Suppressor macrophage treated with lipopolysaccharide for 4 hours (primary cell): ENCODE measurements at regions not wholly inside any gene's neighbourhood (a gene's known extent, or its start where the extent isn't known, plus 50 kb on each side); places are given as distances from the start of the nearest gene placed in this dataset.
"Not testable (repeated sequence)": the region's sequence is repeated elsewhere in the genome, so short reads cannot be mapped to it uniquely, and the experiment has no call there.

Source experiments
- DNase-seq: peaks from one replicate; pipeline ENCODE4 v3.0.0-alpha.2; 2020

DNA sequence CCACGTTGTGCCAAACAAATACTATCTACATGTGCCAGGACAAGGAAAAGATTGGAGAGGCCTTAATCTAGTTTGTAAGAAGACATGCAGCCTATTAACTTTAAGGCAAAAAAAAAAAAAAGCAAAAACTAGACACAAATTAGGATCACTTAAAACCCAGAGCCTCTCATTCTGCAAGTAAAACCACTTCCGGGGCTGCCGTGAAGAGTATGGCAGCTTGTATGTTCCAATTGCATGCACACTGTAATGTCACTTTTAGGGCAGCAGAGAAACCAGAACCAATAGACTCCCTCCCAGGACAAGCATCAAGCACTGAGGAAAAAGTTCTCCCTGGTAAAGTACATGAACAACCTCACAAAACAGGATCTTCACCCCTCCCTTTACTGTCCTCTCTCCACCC is 70.6 kb downstream of the RSL24D1 start:
- no peak for DNase-seq

DNA sequence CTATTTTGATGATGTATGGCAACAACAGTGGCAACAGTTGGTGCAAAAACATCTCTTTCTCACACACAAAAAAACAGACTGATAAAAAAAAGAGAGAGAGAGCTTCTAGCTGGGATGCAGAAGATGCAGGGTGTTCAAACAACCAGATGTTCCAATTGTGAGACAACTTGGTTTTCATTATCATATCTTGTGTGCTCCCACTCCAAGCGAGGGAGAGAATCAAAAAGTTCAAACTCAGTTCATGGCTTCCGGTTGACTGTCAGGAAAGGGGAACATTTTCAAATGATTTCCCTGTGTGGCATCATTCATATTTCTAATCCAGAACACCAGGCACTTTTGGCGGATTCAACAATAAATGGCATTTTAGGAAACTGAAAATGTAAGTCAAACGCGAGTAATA is 72.1 kb downstream of the RSL24D1 start:
- no peak for DNase-seq

DNA sequence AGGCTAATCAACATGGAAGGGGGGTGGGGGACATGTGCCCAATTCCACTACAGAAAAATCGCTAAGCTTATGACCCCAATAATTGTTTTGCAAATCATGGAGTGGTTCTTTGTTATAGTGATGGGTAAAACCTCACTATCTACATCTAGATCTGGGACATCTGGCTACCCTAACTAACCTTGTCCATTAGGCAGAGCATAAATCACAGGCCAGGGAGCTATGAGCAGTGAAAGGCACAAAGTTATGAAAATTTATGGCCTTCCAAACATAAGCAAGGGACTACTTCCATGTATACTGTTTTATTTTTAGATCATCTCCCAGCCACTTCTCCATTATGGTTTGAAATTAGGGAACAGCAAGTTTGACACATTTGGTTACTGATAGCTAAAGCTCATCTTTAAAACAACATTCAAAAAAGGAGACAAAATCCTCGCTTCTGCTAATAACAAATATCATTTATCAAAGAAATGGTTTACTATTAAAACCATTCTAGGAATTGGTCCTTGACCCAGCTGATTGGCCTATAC is 78.3 kb downstream of the RSL24D1 start:
- DNase-seq = peak; percentile 27

DNA sequence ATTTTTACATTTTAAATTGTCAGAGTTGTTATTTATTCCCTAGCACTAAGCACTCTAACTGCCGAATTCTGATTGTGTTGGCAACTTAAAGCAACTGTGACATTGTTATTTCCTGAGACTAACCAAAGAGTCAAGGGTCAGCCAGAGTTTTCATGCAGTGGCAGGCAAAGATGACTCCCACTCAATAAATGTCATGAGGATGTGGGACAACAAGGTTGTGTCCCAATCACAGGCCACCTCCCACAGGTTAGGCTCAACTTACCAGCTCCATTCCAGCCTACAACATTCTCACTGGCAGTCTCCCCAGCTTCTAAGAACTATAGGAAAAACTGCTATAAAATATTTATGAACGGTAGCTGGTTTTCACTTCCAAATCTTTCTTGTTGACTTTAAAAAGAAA is 80.1 kb downstream of the RSL24D1 start:
- DNase-seq = peak; percentile 6

DNA sequence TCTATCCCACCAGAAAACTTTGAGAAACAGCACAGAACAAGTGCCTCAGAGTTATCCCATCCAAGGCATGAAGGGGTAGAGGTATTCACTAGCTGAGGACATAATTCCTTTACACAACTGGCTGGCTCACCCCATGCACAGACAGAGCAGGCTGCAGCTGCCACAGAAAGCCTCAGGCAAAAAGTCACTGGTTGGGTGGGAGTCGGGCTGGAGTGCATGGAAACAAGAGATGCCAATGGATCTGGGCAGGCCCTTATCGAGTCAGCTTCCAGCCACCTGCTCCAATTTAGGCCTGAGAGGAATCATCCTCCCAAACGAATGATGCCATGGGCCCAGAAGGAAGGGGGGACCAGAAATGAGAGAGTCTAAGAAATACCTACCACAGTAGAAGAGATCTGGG is 83.0 kb downstream of the RSL24D1 start:
- no peak for DNase-seq

DNA sequence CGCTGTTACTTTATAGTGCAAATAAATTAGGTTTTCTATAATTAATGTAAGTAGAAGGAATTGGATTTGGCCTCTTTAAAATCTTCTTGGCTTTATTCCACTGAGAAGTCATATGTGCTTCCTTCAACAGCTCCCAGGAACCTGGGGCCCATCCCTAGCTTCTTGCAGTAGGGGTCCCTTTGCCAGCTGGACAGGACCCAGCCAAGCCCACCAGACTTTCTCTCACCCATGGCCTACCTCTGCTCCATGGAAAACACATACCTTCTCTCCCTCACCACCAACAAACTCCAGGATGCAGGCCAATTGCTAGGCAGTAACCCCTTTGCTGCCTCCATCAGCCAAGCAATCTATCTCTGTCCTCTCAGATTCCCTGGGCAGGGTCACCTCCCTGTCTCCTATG is 84.0 kb downstream of the RSL24D1 start:
- no peak for DNase-seq

DNA sequence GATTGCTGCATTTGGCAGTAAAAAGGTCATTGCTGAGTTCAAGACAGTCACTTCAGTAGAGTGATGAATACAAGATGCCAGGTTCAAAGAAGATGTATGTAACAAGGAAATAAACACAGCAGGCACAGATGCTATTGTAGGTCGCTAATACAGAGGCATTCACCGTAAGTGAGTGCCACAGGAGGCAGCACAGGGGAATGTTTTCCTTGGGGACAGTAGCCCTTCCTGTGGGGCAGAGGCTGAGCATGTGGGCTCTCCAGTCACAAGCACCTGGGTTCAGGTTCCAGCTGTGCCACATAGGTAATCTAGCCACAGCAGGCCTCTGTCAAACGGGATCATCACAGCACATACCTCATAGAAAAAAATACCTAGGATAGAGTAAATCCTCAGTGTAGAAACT is 86.3 kb downstream of the RSL24D1 start:
- DNase-seq = no peak

DNA sequence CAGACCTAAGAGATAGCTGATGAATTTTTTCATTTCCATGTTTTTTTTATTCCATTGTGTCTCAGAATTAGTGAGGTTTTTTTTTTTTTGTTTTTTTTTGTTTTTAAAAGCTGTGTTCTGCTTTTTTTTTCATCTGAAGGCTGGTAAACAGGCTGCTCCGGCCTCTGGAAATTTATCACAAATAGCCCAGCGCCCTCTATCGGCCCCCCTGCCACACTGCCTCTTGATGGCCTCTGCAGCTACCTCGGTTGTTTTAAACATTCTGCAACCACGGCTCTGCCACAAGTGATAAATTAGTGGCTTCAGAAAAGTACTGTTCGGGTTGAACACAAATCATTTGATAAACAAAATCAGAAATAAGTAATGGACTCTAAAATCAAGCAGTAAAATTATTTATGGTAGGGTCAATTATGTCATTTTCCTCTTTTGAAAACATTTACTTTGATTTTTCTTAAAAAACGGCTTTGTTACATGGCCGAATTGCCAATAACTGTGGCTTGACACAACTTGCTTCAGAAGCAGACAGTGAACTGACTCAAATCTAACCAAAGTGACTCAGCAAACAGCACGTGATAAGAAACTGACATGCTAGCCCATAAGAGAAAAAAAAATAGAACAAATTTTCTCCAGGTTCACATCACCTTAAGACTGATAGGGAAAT is 87.8 kb downstream of the RSL24D1 start:
- DNase-seq = peak; percentile 73

DNA sequence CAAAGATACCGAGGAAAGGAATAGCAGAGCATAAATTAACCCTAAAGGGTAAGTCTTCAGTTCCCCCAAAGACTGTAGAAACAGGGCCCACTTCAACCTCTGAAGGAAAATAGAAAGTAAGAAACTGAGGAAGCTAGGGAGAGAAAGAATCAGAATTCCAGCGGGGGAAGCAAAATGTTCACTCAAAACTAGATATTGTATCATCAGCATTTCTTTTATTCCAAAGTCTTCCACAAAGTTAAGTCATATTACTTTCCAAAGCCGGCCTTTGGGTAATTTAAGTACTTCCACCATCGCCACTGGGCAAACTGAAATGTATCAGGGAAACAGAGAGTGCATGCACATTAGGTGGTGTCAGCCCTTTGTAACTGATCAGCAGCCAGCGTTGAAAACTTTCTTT is 88.3 kb downstream of the RSL24D1 start:
- no peak for DNase-seq

DNA sequence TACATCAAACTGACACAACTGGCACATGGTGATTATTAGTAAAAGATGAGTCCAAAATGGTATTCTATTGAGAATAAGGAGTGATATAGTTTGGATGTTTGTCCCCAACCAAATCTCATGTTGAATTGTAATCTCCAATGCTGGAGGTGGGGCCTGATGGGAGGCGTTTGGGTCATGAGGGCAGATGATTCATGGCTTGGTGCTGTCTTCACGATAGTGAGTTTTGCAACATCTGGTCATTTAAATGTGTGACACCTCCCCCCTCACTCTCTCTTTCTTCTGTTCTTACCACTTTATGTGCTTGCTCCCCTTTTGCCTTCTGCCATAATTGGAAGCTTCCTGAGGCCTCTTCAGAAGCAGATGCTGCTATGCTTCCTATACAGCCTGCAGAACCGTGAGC is 90.6 kb downstream of the RSL24D1 start:
- DNase-seq = no peak

DNA sequence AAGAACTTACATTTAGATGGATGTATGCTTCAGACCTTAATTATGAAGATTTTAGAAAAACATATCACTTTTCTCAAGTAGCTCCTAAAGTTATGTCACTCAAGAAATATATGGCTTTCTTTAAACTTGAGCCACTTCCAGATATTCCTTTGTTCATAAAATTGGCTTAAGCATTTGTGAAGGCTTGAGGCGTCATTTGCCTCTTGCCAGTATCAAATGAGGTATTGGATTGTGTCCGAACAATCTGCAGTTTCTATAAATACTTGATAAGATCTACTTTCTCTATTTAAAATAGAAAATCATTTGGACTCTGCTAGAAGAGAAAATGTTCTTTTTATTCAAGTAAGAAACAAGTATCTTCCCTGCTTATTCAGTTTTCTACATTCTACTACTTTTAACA is 102.6 kb downstream of the RSL24D1 start:
- no peak for DNase-seq

DNA sequence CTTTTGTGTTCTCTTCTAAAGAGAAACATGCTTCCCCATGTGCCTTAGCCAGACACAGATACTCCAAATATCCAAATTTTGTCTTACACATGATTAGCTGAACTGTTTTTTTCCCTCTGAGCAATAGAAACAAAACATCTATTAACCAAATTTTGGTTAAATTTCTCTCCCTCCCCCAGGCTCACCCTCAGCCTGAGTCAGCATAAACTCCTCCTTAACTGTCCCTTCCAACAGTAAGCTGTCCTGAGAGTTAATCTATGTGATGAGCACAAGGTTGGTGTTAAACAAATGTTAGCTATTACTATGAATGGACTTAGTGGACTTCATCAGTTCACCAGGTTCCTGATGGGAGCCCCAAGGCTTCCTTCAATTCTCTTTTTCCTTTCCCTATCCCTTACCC is 108.5 kb downstream of the RSL24D1 start:
- DNase-seq = no peak

DNA sequence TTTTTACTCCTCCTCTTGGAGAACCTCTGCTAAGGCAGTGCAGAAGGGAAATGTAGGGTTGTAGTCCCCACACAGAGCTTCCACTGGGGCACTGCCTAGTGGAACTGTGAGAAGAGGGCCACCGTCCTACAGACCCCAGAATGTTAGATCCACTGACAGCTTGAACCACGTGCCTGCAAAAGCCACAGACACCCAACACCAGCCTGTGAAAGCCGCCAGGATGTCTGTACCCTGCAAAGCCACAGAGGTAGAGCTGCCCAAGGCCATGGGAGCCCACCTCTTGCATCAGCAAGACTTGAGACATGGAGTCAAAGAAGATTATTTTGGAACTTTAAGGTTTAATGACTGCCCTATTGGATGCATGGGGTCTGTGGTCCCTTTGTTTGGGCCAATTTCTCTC is 112.1 kb downstream of the RSL24D1 start:
- DNase-seq = no peak

DNA sequence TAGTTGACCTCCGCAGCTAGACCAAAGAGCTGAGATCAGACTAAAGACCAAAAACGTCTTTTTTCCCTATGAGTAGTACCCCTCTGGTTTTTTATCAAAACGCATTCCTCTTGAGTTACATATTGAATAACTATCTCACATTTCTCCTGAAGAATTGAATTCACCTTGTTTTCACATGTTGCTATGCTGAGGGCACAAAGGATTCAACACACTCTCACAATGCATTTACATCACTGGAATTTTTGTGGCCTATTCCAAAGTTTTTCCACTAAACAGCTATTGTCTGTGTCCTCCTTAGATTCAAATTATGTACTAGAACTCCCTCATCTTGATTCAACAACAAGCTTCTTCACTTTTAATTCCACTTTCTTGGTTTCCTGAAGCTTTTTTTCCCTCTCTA is 112.5 kb downstream of the RSL24D1 start:
- DNase-seq = no peak

DNA sequence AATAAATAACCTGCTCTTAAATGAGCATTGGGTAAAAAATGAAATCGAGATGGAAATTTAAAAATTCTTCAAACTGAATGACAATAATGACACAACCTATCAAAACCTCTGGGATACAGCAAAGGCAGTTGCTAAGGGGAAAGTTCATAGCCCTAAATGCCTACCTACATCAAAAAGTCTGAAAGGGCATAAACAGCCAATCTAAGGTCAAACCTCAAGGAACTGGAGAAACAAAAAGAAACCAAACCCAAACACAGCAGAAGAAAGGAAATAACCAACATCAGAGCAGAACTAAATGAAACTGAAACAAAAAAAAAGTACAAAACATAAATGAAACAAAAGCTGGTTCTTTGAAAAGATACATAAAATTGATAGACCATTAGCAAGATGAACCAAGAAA is 119.7 kb downstream of the RSL24D1 start:
- DNase-seq = peak; percentile 35

DNA sequence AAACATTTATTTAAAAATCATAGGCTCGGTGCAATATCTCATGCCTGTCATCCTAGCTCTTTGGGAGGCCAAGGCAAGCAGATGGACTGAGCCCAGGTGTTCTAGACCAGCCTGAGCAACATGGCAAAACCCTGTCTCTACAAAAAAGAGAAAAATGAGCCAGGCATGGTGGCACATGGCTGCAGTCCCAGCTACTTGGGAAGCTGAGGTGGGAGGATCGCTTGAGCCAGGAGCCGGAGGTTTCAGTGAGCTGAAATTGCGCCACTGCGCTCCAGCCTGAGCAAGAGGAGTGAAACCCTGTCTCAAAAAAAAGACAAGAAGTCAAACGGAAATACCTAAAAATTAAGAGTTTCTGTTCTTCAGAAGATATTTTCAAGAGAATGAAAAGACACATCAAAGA is 122.3 kb downstream of the RSL24D1 start:
- no peak for DNase-seq

DNA sequence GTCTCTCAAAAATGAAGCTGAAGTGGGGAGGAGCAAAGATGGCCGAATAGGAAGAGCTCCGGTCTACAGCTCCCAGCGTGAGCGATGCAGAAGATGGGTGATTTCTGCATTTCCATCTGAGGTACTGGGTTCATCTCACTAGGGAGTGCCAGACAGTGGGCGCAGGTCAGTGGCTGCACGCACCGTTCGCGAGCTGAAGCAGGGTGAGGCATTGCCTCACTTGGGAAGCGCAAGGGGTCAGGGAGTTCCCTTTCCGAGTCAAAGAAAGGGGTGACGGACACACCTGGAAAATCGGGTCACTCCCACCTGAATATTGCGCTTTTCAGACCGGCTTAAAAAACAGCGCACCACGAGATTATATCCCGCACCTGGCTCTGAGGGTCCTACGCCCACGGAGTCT is 132.8 kb downstream of the RSL24D1 start:
- not testable (repeated sequence) for DNase-seq

DNA sequence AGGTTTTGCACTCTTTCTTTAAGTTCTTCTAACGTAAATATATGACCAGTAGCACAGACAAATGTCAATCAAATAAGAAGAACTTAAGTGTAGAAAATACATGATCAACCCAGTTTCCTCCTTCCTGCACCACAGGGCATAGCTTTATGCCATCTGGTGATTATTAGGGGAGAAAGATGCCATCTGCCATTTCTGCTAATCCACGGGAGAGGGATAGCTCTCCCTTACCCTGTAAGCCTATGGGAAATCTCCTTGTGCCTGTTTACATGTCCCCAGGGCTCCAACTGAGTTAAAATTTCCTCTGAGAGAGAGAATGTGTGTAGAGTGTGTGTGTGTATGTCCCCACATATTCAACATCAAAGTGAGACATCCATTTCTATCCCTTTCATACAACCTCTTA is 135.9 kb downstream of the RSL24D1 start:
- DNase-seq = no peak

DNA sequence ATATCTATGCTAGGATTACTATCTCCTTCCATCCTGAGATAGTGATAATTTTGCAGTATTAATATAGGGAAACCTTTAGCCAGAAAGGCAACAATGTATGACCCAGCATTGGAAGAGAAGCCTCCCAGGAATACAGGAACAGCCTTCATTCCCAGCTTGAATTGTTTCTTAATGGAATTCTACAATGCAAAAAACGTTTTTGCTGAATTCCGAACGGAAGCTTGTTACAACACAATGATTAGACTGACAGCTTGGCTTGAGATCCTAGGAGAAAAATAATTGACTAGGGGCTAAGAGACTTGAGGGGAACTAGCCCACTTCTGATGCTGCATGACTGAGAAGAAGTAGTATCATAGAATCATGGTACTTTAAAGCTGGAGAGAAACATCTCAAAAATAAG is 140.2 kb downstream of the RSL24D1 start:
- no peak for DNase-seq

DNA sequence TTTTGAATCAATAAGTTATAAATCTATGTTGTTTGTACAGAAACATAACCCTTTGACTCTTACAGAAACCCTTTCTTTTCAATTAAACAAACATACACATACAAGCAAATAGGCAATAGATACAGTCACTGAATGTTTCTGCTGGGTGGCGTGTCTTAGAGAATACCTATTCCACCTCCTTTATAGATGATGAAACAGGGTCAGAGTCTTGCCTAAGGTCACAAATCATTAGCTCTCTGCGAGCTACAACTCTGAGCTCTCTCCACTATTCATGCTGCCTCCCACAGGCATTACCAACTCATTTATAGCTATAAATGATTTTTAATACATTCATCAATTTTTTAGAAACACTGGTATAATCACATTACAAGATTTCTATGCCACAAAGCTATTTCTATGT is 152.6 kb downstream of the RSL24D1 start:
- DNase-seq = no peak

DNA sequence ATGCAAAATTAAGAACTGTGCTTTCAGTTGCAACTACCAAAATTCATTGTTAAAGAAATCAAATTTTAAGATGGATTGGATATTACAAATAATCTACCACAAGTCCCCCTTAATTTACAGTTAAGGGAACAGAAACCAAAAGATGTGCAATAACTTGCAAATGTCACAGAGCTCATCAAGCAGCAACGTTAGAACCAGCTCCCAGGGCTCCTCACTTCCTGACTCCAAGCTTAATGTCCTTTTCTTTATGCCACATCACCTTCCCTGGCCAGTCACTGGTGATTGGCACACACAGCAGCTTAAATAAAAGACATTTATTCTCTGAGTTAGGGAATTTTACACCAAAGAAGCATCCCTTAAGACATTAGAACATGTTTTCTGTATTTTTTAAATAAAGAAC is 159.7 kb downstream of the RSL24D1 start:
- DNase-seq = peak; percentile 68

DNA sequence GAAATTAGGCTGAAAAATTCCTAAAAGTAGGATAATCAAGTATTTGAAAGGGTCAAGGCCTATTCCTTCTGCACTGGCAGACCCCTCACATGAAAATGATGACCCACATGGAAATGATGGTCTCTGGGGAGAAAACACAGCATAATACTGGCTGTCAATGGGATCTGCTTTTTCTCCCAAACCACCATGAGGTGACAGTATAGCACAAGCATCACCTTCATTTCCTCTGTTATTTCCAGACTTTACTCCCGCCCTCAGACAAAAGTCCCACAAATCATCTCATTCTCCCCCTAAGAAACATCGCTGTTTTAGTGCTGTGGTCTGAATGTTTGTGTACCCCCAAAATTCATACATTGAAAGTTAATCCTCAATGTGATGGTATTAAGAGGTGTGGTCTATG is 161.0 kb downstream of the RSL24D1 start:
- DNase-seq = no peak

DNA sequence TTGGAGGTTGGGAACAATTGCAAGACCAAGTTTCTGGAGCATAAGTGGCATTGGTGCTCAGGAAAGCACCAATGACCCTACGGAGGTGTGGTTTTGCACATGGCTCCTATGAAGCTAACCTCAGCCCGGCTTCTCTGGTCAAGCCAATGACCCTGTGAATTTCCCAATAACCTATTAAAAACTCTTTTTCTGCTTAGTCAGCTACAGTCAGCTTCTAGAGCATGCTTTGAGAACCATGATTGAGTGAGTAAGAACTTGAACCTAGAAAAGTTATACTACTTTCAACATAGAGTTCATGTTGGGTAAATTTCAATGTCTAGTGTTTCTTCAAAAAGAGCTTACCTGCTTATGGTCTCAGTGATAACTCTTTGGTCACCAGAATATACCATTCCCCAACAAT is 163.2 kb downstream of the RSL24D1 start:
- no peak for DNase-seq

DNA sequence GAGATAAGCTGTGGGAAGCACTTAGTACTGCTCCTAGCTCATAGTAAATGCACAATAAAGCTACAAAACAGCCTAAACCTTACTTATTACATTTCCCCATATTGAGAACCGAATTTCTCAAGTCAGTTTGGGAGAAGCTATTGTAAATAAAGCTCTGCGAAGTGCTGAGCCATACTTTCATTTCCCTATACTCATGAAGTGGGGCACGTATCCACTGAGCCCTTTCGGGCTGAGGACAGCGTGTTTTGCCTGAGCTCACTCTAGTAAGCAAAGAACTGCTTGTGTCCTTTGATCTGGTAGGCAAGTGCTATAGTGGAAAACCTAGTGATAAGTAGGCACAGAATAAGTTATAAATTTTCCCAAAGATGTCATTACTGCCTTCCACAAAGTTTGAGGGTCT is 165.0 kb downstream of the RSL24D1 start:
- DNase-seq = peak; percentile 80

DNA sequence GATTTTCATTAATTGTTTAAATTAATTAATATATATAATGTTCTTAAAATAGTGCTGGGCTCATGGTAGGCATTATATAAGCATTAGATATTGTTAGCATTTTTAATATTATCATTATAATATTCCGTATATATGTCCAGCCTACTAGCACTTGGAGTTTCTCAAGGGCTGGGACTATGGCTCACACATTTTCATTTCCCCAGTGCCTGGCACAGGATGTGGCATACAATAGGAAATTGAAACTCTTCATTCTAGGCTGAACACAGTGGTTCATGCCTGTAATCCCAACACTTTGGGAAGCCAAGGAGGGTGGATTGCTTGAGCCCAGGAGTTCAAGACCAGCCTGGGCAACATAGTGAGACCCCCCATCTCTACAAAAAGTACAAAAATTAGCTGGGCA is 170.4 kb downstream of the RSL24D1 start:
- peak; percentile 62 for DNase-seq

DNA sequence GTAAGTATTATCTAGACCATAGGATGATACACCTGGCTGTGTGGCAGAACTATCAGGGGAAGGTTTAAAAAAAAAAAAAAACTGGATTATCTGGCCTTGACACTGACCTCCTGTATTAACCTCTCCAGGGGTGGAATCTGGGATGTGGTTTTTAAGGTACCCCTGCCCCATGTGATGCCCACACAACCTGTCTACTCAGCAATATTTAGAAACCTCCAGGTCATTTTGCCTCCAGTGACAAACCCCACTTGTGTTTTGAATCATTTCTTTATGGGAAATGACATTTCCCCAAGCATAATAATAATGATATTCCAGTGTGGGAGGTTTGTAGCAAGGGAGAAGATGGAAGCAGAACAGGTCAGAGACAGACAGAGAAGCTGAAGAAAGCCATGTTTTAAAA is 179.1 kb downstream of the RSL24D1 start:
- no peak for DNase-seq
